CD4-positive, alpha-beta T cell treated with Interferon alpha-2 for 1 hour (primary cell): ENCODE measurements at regions not wholly inside any gene's neighbourhood (a gene's known extent, or its start where the extent isn't known, plus 50 kb on each side); places are given as distances from the start of the nearest gene placed in this dataset.
"Not testable (repeated sequence)": the region's sequence is repeated elsewhere in the genome, so short reads cannot be mapped to it uniquely, and the experiment has no call there.

Experiments
- DNase-seq, 2 donors: peaks; one replicate each; pipeline ENCODE4 v3.0.0-alpha.2; 2020 to 2022

DNA sequence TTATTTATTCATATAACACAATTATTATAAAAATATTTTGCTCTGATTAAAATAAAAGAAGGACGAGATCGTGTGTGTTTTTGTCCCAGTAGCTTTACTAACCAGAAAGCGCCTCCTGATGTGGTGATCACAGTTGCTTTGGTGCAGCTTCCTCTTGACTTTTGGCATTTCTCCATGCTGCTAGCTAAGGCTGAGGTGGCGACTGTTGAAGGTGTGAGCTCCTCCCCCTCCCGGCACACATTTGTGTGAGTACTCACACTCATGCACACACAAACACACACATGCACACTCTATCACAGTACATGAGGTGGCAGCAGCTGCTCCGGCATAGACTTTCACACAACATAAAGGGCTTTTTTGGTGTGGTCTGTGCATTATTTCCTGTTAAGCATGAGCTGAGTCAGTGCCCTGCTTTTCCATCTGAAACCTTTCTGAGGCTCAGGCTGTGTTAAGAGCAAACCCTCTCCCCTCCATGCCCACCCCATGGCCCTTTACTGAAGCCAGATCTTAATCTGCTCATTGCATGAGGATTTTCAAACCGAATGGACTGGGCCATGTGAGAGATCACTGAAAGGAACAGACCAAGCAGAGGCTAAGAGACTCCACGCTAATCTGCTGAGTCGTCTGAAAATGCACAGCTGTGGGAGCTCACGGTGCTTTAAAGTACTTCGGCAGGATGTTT, 53.3 kb downstream of the FOXD4L1 start:
- DNase-seq: peak; percentile 62 to 76

- not testable (repeated sequence) for DNase-seq
Measured at GRCh38 chr2:113559820-113560219, 61.4 kb downstream of the FOXD4L1 start.

- not testable (repeated sequence) for DNase-seq
Measured at GRCh38 chr2:113562662-113563061, 64.2 kb downstream of the FOXD4L1 start.

DNA sequence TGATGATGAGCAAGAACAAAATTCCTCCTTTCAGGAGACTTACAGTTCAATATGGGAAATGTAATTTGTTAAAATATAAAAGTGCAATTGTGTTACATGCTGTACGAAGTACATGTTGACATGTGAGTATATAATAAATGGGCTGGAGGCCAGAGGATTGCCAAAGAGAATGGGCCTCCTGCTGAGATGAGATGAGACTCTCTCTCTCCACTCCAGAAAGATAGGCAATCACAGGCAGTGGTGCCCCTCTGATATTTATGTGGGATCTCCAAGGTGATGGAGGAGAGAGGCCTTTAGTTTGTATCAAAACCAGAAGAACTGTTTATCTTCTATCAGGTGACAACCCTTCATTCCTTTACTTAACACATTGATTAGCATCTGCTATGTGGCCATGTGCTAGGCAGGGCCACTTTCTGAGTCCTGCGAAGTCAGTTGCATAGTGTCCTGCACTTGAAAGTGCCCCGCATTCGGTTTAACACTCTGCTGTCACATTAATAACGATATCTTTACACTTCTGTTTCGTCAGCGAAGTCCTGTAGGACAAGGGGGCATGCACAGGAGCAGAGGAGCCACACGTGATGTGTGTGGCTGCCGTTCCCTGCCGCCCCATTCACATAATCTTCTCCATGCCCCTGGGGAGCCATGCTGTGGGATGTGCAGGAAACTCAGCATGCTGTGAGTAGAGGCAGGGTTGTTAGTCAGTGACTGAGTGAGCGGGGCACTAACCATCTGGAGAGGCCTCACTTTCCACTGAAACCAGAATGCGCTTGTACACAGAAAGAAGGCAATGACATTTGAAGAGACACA, 60.2 kb upstream of the RABL2A start:
- DNase-seq: not testable (repeated sequence)

DNA sequence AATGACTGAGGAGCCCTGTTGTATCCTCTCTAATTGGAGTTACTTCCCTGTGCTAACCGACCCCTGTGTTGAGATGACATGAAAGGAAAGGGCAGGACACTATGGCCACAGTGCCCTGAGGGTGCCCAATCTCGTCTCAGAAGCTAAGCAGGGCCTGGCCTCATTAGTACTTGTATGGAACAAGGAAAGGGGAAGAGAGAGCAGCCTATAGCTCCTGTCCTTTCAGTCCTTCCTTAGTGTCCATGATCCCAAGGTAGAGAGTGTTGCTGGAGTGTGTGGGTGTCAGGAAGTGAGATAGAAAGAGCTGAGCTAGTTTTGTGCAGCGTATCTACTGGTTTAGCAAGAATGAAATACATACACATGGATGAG, 59.6 kb upstream of the RABL2A start:
- DNase-seq: not testable (repeated sequence)

DNA sequence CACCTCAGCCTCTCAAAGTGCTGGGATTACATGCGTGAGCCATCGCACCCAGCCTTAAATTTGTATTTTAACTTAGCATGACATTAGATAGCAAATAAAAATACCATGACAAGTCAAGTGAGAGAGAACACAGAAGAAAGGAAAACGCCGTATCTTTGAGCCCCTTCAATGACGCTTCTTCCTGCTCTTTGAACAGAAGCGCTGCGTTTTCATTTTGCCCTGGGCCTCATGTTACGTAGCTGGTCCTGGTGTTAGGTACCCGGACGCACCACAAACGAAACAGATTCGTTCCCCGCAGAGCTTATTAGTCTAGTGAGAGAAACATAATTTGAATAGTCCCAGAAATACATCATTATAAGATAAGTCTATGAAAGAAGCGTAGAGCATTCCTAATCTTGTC, 58.8 kb upstream of the RABL2A start:
- not testable (repeated sequence) for DNase-seq

GRCh38 chr2:113570082-113570481, 57.0 kb upstream of the RABL2A start:
- not testable (repeated sequence) for DNase-seq

DNA sequence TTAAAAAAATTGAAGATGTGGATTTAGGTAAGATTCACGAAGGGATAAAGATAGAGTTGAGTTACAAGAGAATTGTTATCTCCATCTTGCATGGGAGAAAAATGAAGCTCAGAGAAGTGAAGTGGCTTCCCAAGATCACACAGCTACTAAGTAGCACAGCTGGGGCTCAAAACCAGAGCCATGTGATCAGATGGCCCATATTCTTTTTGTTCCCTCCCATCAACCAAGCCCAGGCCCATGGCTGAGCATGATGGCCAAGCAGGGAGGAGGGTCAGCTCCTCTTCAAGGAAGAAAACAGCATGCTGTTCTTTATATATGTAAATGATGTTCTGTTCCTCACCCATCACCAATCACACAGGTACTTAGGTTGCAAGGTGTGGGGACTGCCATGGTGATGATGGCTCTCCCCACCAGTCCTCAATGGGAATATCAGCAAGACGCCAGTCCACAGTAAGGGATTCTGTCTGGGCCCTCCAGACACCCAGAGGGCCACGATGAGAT, 56.5 kb upstream of the RABL2A start:
- not testable (repeated sequence) for DNase-seq

GRCh38 chr2:113571482-113572068, 55.5 kb upstream of the RABL2A start:
- not testable (repeated sequence) for DNase-seq

DNA sequence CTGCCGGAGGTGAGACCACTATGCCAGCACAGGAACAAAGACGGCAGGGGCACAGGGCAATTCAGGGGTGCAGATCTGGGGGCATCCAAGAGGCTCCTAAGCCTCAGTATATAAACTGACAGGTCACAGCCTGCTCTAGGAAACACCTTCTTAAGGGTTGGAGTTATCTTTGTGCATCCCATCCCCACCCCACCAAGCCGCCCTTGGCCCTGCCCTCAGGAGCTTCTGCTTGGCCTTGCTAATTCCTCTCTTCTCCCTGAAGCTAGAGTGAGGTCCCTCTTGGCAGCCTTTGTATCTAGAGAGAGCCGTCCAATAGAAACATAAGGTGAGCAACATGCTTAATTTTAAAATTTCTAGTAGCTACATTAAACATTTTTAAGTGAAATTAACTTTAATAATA, 51.3 kb upstream of the RABL2A start:
- DNase-seq: not testable (repeated sequence)

DNA sequence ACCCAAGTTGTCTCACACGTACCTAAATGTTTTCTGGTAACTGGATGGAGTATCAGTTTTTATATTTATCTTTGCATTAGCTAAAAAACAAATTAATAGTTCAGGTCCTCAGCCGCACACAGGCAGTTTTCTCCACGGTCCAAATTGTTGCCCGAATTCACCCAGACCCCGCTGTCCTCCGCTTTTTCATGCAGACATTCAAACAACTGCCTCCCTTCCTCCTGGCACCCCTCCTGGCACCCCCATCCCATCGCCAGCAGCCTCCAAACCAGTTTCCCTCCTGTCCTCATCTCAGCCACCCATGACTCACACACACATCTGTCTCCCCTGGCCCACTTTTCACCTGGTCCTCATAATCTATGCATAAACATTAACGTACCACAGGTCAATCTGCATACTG, 50.7 kb upstream of the RABL2A start:
- not testable (repeated sequence) for DNase-seq
